ENCODE measurements at regions not wholly inside any gene's neighbourhood (a gene's known extent, or its start where the extent isn't known, plus 50 kb on each side); places are given as distances from the start of the nearest gene placed in this dataset.

- TF ChIP-seq CTCF (IDR thresholded peaks at IDR 0.05) (no peak), POLR2AphosphoS5 (IDR thresholded peaks at IDR 0.05) (no peak)
Measured at GRCh38 chr5:4108690-4109089, 513.1 kb downstream of the IRX1 start.
